WTC11 (cell line): ENCODE measurements at regions not wholly inside any gene's neighbourhood (a gene's known extent, or its start where the extent isn't known, plus 50 kb on each side); places are given as distances from the start of the nearest gene placed in this dataset.

Source experiments
- ATAC-seq: fragments of 200-7000 bp; cut with Tn5 transposase; 2 replicates; pipeline ENCODE4 v1.10.0; 2021; ENCODE audit warnings: mild to moderate bottlenecking, moderate library complexity
- CTCF ChIA-PET: fragments of 300-600 bp; sonication (Branson Sonifier 250); formaldehyde crosslinking; loops from one replicate; lab custom pipeline; 2021; ENCODE audit warnings: antibody characterized with exemption; lab: Charles Lee
- POLR2A ChIA-PET: fragments of 350-600 bp; sonication (Branson Sonifier 250); formaldehyde crosslinking; loops from one replicate; lab custom pipeline; 2021; ENCODE audit warnings: antibody characterized with exemption; lab: Charles Lee
- DNase-seq: peaks from one replicate; pipeline ENCODE4 v3.0.0; 2021; ENCODE audit warnings: low spot score
- H3K27ac Mint-ChIP-seq: 2 replicates; pipeline ENCODE4 v1.8.0; 2021; ENCODE audit warnings: mixed read lengths
- H3K27me3 Mint-ChIP-seq: 2 replicates; pipeline ENCODE4 v1.8.0; 2021; ENCODE audit warnings: low read depth, mild to moderate bottlenecking, moderate library complexity, mixed read lengths
- H3K36me3 Mint-ChIP-seq: 2 replicates; pipeline ENCODE4 v1.8.0; 2021; ENCODE audit warnings: mixed read lengths
- H3K4me1 Mint-ChIP-seq: 2 replicates; pipeline ENCODE4 v1.8.0; 2022; ENCODE audit warnings: mixed read lengths
- H3K4me3 Mint-ChIP-seq: 2 replicates; pipeline ENCODE4 v1.8.0; 2021; ENCODE audit warnings: mild to moderate bottlenecking, moderate library complexity, mixed read lengths
- H3K9me3 Mint-ChIP-seq: 2 replicates; pipeline ENCODE4 v1.8.0; 2021; ENCODE audit warnings: mixed read lengths
- E2F5 ChIP-seq: sonication (generic); formaldehyde crosslinking; IDR thresholded peaks from 2 replicates; pipeline ENCODE4 v1.8.1; 2022; ENCODE audit warnings: mild to moderate bottlenecking, moderate library complexity, missing genetic modification reagents
- ESRRA ChIP-seq: sonication (generic); formaldehyde crosslinking; IDR thresholded peaks from 2 replicates; pipeline ENCODE4 v1.8.1; 2022; ENCODE audit warnings: mild to moderate bottlenecking, missing genetic modification reagents, borderline replicate concordance
- FOXP4 ChIP-seq: sonication (generic); formaldehyde crosslinking; IDR thresholded peaks from 2 replicates; pipeline ENCODE4 v1.8.0; 2022; ENCODE audit warnings: mild to moderate bottlenecking, missing genetic modification reagents
- HMGXB4 ChIP-seq: sonication (generic); formaldehyde crosslinking; IDR thresholded peaks from 2 replicates; pipeline ENCODE4 v1.8.1; 2023; ENCODE audit warnings: mild to moderate bottlenecking, moderate library complexity, missing genetic modification reagents
- JAZF1 ChIP-seq: fragments of 250-450 bp; sonication (Bioruptor Pico); IDR thresholded peaks from 2 replicates; pipeline ENCODE4 v1.9.0; 2021; ENCODE audit warnings: moderate library complexity, mild to moderate bottlenecking, inconsistent platforms
- MXD4 ChIP-seq: fragments of 250-450 bp; sonication (Bioruptor Pico); IDR thresholded peaks from 2 replicates; pipeline ENCODE4 v1.8.0; 2021; ENCODE audit warnings: mild to moderate bottlenecking, moderate library complexity, borderline replicate concordance
- NFE2L1 ChIP-seq: sonication (generic); formaldehyde crosslinking; IDR thresholded peaks from 2 replicates; pipeline ENCODE4 v1.8.1; 2023; ENCODE audit warnings: missing genetic modification reagents
- USF1 ChIP-seq: sonication (generic); formaldehyde crosslinking; IDR thresholded peaks from 2 replicates; pipeline ENCODE4 v1.8.0; 2022; ENCODE audit warnings: mild to moderate bottlenecking, missing genetic modification reagents
- USF2 ChIP-seq: sonication (generic); formaldehyde crosslinking; IDR thresholded peaks from 2 replicates; pipeline ENCODE4 v1.8.1; 2023; ENCODE audit warnings: mild to moderate bottlenecking, missing genetic modification reagents, moderate library complexity
- ZBTB43 ChIP-seq: sonication (generic); formaldehyde crosslinking; IDR thresholded peaks from 2 replicates; pipeline ENCODE4 v1.8.1; 2023; ENCODE audit warnings: mild to moderate bottlenecking, missing genetic modification reagents
- ZNF232 ChIP-seq: sonication (generic); formaldehyde crosslinking; IDR thresholded peaks from 2 replicates; pipeline ENCODE4 v1.8.0; 2022; ENCODE audit warnings: mild to moderate bottlenecking, missing genetic modification reagents
- ZNF281 ChIP-seq: sonication (generic); formaldehyde crosslinking; IDR thresholded peaks from 2 replicates; pipeline ENCODE4 v1.8.0; 2023; ENCODE audit warnings: mild to moderate bottlenecking, missing genetic modification reagents
- ZNF425 ChIP-seq: fragments of 250-450 bp; sonication (Bioruptor Pico); conservative IDR thresholded peaks from 2 replicates; pipeline ENCODE4 v1.9.0; 2021; ENCODE audit warnings: mild to moderate bottlenecking
- ZNF512 ChIP-seq: sonication (generic); formaldehyde crosslinking; IDR thresholded peaks from 2 replicates; pipeline ENCODE4 v1.8.1; 2022; ENCODE audit warnings: missing genetic modification reagents, borderline replicate concordance
- ZNF532 ChIP-seq: fragments of 250-450 bp; sonication (Bioruptor Pico); IDR thresholded peaks from 2 replicates; pipeline ENCODE4 v1.9.0; 2021; ENCODE audit warnings: mild to moderate bottlenecking, borderline replicate concordance
- ZNF671 ChIP-seq: fragments of 250-450 bp; sonication (Bioruptor Pico); IDR thresholded peaks from 2 replicates; pipeline ENCODE4 v1.8.0; 2021; ENCODE audit warnings: mild to moderate bottlenecking

- TF ChIP-seq ZNF425 (CRISPR knock-in tag) (no peak), USF1 (CRISPR knock-in tag) (no peak)
These were observed 139.5 kb upstream of the PRDM9 start (continued) for GRCh38 chr5:23367874-23368273.

- Mint-ChIP-seq H3K9me3 (no peaks in the 10 kb centered on the region), H3K4me1 (0 out of 2 replicates have a peak, but pooled peaks cover 3% of the 10 kb centered on the region), H3K27me3 (peaks cover 3% of the 10 kb centered on the region; the same call in 1 of the 2 replicates), H3K4me3 (no peak overlapping the region), H3K27ac (no peak overlapping the region), H3K36me3 (no peaks in the 10 kb centered on the region)
- no peak for DNase-seq
- ChIA-PET CTCF (interaction anchor here (1.5 kb wide), 1 partner anchor 144 kb away, joined by 10 read pairs; no protein-coding TSS in a partner anchor), POLR2A (no interaction called here)
- no peak for ATAC-seq
- TF ChIP-seq HMGXB4 (no peak), ZNF281 (CRISPR knock-in tag) (no peak), USF2 (CRISPR knock-in tag) (no peak), ESRRA (CRISPR knock-in tag) (no peak), ZNF671 (CRISPR knock-in tag) (no peak), NFE2L1 (no peak), ZBTB43 (no peak), ZNF512 (CRISPR knock-in tag) (no peak), JAZF1 (CRISPR knock-in tag) (no peak), ZNF232 (CRISPR knock-in tag) (no peak), FOXP4 (CRISPR knock-in tag) (no peak), MXD4 (no peak), E2F5 (CRISPR knock-in tag) (no peak), ZNF532 (CRISPR knock-in tag) (no peak)
These were observed 154.1 kb upstream of the PRDM9 start for GRCh38 chr5:23353286-23353685.
